ENCODE measurements at regions not wholly inside any gene's neighbourhood (a gene's known extent, or its start where the extent isn't known, plus 50 kb on each side); places are given as distances from the start of the nearest gene placed in this dataset.

GRCh38 chr3:13700889-13701288 lies 152.0 kb downstream of the FBLN2 start:
- no peak for DNase-seq (ENCODE audit: low spot score)
- H3K36me3 Mint-ChIP-seq (ENCODE audit: low read depth) = peaks cover 7% of the 10 kb centered on the region
- H3F3A ChIP-seq (replicated peaks; ENCODE audit: low read depth) = no peaks in the 10 kb centered on the region

More at GRCh38 chr3:13700889-13701288, 152.0 kb downstream of the FBLN2 start:
- Histone ChIP-seq H3K36me3 (ENCODE audit: insufficient read depth) (no peaks in the 10 kb centered on the region), H3K9me2 (ENCODE audit: insufficient read depth) (peaks cover 15% of the 10 kb centered on the region), H3K79me2 (replicated peaks; ENCODE audit: insufficient read depth) (no peaks in the 10 kb centered on the region), H3K4me2 (no peak overlapping the region), H2AFZ (no peak overlapping the region), H3K4me3 (no peak overlapping the region), H3K27ac (ENCODE audit: low read depth) (no peak overlapping the region), H3K4me1 (ENCODE audit: insufficient read depth) (peaks cover 22% of the 10 kb centered on the region), H4K20me1 (replicated peaks; ENCODE audit: insufficient read depth) (no peaks in the 10 kb centered on the region), H3K27me3 (ENCODE audit: insufficient read depth) (no peaks in the 10 kb centered on the region)
- peak; percentile 25; the same call in 1 of the 3 replicates for ATAC-seq
- Mint-ChIP-seq H3K4me1 (peaks cover 17% of the 10 kb centered on the region), H3K27me3 (ENCODE audit: insufficient read depth, low read depth, poor library complexity) (peaks cover 8% of the 10 kb centered on the region), H3K27ac (no peak overlapping the region), H3K4me3 (no peak overlapping the region), H3K9me3 (peaks cover 22% of the 10 kb centered on the region)
- TF ChIP-seq EZH2 (IDR thresholded peaks at IDR 0.05; ENCODE audit: low read depth, unreplicated experiment) = no peak
- TF ChIP-seq, protein P1, sequence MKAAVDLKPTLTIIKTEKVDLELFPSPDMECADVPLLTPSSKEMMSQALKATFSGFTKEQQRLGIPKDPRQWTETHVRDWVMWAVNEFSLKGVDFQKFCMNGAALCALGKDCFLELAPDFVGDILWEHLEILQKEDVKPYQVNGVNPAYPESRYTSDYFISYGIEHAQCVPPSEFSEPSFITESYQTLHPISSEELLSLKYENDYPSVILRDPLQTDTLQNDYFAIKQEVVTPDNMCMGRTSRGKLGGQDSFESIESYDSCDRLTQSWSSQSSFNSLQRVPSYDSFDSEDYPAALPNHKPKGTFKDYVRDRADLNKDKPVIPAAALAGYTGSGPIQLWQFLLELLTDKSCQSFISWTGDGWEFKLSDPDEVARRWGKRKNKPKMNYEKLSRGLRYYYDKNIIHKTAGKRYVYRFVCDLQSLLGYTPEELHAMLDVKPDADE (IDR thresholded peaks at IDR 0.05) = no peak
- no peak for TF ChIP-seq NANOG (IDR thresholded peaks at IDR 0.05; ENCODE audit: borderline replicate concordance)
- no peak for TF ChIP-seq STAT1 (IDR thresholded peaks at IDR 0.05; ENCODE audit: unreplicated experiment)
- TF ChIP-seq, protein P2, sequence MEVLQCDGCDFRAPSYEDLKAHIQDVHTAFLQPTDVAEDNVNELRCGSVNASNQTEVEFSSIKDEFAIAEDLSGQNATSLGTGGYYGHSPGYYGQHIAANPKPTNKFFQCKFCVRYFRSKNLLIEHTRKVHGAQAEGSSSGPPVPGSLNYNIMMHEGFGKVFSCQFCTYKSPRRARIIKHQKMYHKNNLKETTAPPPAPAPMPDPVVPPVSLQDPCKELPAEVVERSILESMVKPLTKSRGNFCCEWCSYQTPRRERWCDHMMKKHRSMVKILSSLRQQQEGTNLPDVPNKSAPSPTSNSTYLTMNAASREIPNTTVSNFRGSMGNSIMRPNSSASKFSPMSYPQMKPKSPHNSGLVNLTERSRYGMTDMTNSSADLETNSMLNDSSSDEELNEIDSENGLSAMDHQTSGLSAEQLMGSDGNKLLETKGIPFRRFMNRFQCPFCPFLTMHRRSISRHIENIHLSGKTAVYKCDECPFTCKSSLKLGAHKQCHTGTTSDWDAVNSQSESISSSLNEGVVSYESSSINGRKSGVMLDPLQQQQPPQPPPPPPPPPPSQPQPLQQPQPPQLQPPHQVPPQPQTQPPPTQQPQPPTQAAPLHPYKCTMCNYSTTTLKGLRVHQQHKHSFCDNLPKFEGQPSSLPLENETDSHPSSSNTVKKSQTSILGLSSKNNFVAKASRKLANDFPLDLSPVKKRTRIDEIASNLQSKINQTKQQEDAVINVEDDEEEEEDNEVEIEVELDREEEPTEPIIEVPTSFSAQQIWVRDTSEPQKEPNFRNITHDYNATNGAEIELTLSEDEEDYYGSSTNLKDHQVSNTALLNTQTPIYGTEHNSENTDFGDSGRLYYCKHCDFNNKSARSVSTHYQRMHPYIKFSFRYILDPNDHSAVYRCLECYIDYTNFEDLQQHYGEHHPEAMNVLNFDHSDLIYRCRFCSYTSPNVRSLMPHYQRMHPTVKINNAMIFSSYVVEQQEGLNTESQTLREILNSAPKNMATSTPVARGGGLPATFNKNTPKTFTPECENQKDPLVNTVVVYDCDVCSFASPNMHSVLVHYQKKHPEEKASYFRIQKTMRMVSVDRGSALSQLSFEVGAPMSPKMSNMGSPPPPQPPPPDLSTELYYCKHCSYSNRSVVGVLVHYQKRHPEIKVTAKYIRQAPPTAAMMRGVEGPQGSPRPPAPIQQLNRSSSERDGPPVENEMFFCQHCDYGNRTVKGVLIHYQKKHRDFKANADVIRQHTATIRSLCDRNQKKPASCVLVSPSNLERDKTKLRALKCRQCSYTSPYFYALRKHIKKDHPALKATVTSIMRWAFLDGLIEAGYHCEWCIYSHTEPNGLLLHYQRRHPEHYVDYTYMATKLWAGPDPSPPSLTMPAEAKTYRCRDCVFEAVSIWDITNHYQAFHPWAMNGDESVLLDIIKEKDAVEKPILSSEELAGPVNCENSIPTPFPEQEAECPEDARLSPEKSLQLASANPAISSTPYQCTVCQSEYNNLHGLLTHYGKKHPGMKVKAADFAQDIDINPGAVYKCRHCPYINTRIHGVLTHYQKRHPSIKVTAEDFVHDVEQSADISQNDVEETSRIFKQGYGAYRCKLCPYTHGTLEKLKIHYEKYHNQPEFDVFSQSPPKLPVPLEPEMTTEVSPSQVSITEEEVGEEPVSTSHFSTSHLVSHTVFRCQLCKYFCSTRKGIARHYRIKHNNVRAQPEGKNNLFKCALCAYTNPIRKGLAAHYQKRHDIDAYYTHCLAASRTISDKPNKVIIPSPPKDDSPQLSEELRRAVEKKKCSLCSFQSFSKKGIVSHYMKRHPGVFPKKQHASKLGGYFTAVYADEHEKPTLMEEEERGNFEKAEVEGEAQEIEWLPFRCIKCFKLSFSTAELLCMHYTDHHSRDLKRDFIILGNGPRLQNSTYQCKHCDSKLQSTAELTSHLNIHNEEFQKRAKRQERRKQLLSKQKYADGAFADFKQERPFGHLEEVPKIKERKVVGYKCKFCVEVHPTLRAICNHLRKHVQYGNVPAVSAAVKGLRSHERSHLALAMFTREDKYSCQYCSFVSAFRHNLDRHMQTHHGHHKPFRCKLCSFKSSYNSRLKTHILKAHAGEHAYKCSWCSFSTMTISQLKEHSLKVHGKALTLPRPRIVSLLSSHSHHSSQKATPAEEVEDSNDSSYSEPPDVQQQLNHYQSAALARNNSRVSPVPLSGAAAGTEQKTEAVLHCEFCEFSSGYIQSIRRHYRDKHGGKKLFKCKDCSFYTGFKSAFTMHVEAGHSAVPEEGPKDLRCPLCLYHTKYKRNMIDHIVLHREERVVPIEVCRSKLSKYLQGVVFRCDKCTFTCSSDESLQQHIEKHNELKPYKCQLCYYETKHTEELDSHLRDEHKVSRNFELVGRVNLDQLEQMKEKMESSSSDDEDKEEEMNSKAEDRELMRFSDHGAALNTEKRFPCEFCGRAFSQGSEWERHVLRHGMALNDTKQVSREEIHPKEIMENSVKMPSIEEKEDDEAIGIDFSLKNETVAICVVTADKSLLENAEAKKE (CRISPR knock-in tag; IDR thresholded peaks at IDR 0.05) = no peak
- TF ChIP-seq JUNB (IDR thresholded peaks at IDR 0.05; ENCODE audit: unreplicated experiment) = no peak
- TF ChIP-seq EZH2phosphoT487 (IDR thresholded peaks at IDR 0.05; ENCODE audit: unreplicated experiment) = no peak
- TF ChIP-seq CREB1 (CRISPR knock-in tag; IDR thresholded peaks at IDR 0.05; ENCODE audit: low read depth) = no peak
- no peak for TF ChIP-seq REST (IDR thresholded peaks at IDR 0.05; ENCODE audit: unreplicated experiment)
- TF ChIP-seq ZNF114 (CRISPR knock-in tag; IDR thresholded peaks at IDR 0.05) = no peak
- no peak for TF ChIP-seq POLR2AphosphoS5 (IDR thresholded peaks at IDR 0.05; ENCODE audit: low read depth)
- no peak for TF ChIP-seq ZNF331 (CRISPR knock-in tag; IDR thresholded peaks at IDR 0.05; ENCODE audit: low read depth)
- TF ChIP-seq CTCF (conservative IDR thresholded peaks at IDR 0.05; ENCODE audit: low read depth in 2 of 2) = no peak

Data from GM23338 (cell line).